ENCODE measurements at regions not wholly inside any gene's neighbourhood (a gene's known extent, or its start where the extent isn't known, plus 50 kb on each side); places are given as distances from the start of the nearest gene placed in this dataset.

GRCh38 chr11:113538451-113539412, 63.5 kb upstream of the DRD2 start:
- DNase-seq (ENCODE audit: low read depth in 2 of 2), result no peak
- Histone ChIP-seq H3K9me3 (ENCODE audit: control insufficient read depth, insufficient read depth, low read depth, low read length) (no peaks in the 10 kb centered on the region), H3K27ac (ENCODE audit: insufficient read depth, low read length) (no peak overlapping the region), H3K4me3 (replicated peaks in 1 of 4; ENCODE audit: control extremely low read depth in 1 of 4, insufficient read depth in 1 of 4, low read depth in 3 of 4, low read length in 4 of 4) (no peak overlapping the region), H3K79me2 (ENCODE audit: control insufficient read depth, insufficient read depth, low read length) (no peaks in the 10 kb centered on the region), H3K9ac (ENCODE audit: insufficient read depth, low read length) (no peak overlapping the region), H2AFZ (ENCODE audit: low read length) (no peak overlapping the region), H3K27me3 (ENCODE audit: control insufficient read depth, insufficient read depth, low read length) (no peaks in the 10 kb centered on the region), H4K20me1 (ENCODE audit: control insufficient read depth, extremely low read depth, insufficient read depth, low read length) (no peaks in the 10 kb centered on the region), H3K4me1 (ENCODE audit: control insufficient read depth, extremely low read depth, insufficient read depth, low read length) (no peaks in the 10 kb centered on the region), H3K36me3 (ENCODE audit: control insufficient read depth, insufficient read depth, low read length) (no peaks in the 10 kb centered on the region), H3K4me2 (ENCODE audit: extremely low read depth, insufficient read depth, low read length) (no peak overlapping the region)
- TF ChIP-seq CTCF (conservative IDR thresholded peaks at IDR 0.05 in 1 of 2, IDR thresholded peaks at IDR 0.05 in 1 of 2; ENCODE audit: low read depth in 1 of 2, low read length in 2 of 2) (no peak), EZH2 (IDR thresholded peaks at IDR 0.05; ENCODE audit: low read length, missing control alignments) (no peak)

DNA sequence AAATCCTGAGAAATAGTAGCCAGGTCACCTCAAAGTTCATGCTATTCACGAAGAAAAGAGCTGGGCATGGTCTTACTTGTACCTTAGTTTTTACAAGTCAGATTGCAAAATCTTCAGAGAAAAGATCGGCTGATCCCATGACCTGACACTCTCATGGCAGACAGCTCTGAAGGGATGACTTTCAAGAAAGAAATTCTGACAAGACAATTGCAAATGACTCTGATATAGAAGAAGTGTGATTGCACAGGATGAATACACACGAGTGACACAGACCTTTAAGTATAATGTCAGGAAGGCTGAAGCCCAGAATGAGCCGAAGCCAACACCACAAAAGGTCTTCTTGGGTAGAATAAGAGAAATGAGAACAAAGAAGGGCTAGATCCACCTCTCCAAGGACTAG, 59.4 kb upstream of the DRD2 start:
- H2AFZ ChIP-seq (ENCODE audit: low read length), result no peak overlapping the region
- H3K27me3 ChIP-seq (ENCODE audit: control insufficient read depth, insufficient read depth, low read length), result no peaks in the 10 kb centered on the region
- no peak overlapping the region for H3K27ac ChIP-seq (ENCODE audit: insufficient read depth, low read length)
- H3K4me3 ChIP-seq (replicated peaks in 1 of 4; ENCODE audit: control extremely low read depth in 1 of 4, insufficient read depth in 1 of 4, low read depth in 3 of 4, low read length in 4 of 4), result no peak overlapping the region
- H4K20me1 ChIP-seq (ENCODE audit: control insufficient read depth, extremely low read depth, insufficient read depth, low read length), result no peaks in the 10 kb centered on the region
- H3K4me2 ChIP-seq (ENCODE audit: extremely low read depth, insufficient read depth, low read length), result no peak overlapping the region
- TF ChIP-seq EZH2 (IDR thresholded peaks at IDR 0.05; ENCODE audit: low read length, missing control alignments) (no peak), CTCF (conservative IDR thresholded peaks at IDR 0.05 in 1 of 2, IDR thresholded peaks at IDR 0.05 in 1 of 2; ENCODE audit: low read depth in 1 of 2, low read length in 2 of 2) (no peak)
- no peaks in the 10 kb centered on the region for H3K36me3 ChIP-seq (ENCODE audit: control insufficient read depth, insufficient read depth, low read length)
- no peaks in the 10 kb centered on the region for H3K9me3 ChIP-seq (ENCODE audit: control insufficient read depth, insufficient read depth, low read depth, low read length)
- no peak overlapping the region for H3K9ac ChIP-seq (ENCODE audit: insufficient read depth, low read length)
- DNase-seq (ENCODE audit: low read depth in 2 of 2), result no peak
- H3K79me2 ChIP-seq (ENCODE audit: control insufficient read depth, insufficient read depth, low read length), result no peaks in the 10 kb centered on the region
- H3K4me1 ChIP-seq (ENCODE audit: control insufficient read depth, extremely low read depth, insufficient read depth, low read length), result no peaks in the 10 kb centered on the region

- DNase-seq (ENCODE audit: low read depth in 2 of 2), result no peak
- no peaks in the 10 kb centered on the region for H3K36me3 ChIP-seq (ENCODE audit: control insufficient read depth, insufficient read depth, low read length)
- TF ChIP-seq EZH2 (IDR thresholded peaks at IDR 0.05; ENCODE audit: low read length, missing control alignments) (no peak), CTCF (conservative IDR thresholded peaks at IDR 0.05 in 1 of 2, IDR thresholded peaks at IDR 0.05 in 1 of 2; ENCODE audit: low read depth in 1 of 2, low read length in 2 of 2) (no peak)
- no peak overlapping the region for H3K9ac ChIP-seq (ENCODE audit: insufficient read depth, low read length)
- no peak overlapping the region for H3K27ac ChIP-seq (ENCODE audit: insufficient read depth, low read length)
- H3K9me3 ChIP-seq (ENCODE audit: control insufficient read depth, insufficient read depth, low read depth, low read length), result no peaks in the 10 kb centered on the region
- H3K4me3 ChIP-seq (replicated peaks in 1 of 4; ENCODE audit: control extremely low read depth in 1 of 4, insufficient read depth in 1 of 4, low read depth in 3 of 4, low read length in 4 of 4), result no peak overlapping the region
- H3K79me2 ChIP-seq (ENCODE audit: control insufficient read depth, insufficient read depth, low read length), result no peaks in the 10 kb centered on the region
- no peaks in the 10 kb centered on the region for H3K27me3 ChIP-seq (ENCODE audit: control insufficient read depth, insufficient read depth, low read length)
- H3K4me2 ChIP-seq (ENCODE audit: extremely low read depth, insufficient read depth, low read length), result no peak overlapping the region
- no peak overlapping the region for H2AFZ ChIP-seq (ENCODE audit: low read length)
- no peaks in the 10 kb centered on the region for H4K20me1 ChIP-seq (ENCODE audit: control insufficient read depth, extremely low read depth, insufficient read depth, low read length)
- no peaks in the 10 kb centered on the region for H3K4me1 ChIP-seq (ENCODE audit: control insufficient read depth, extremely low read depth, insufficient read depth, low read length)
Measured at GRCh38 chr11:113533425-113533698, 58.2 kb upstream of the DRD2 start.

Data from fibroblast of lung (primary cell).